ENCODE measurements at regions not wholly inside any gene's neighbourhood (a gene's known extent, or its start where the extent isn't known, plus 50 kb on each side); places are given as distances from the start of the nearest gene placed in this dataset.

- TF ChIP-seq CTCF (IDR thresholded peaks at IDR 0.05) (no peak), POLR2A (IDR thresholded peaks at IDR 0.05) (no peak), POLR2AphosphoS5 (IDR thresholded peaks at IDR 0.05) (no peak), EP300 (IDR thresholded peaks at IDR 0.05) (no peak)
These were observed 121.2 kb upstream of the GRIP1 start for GRCh38 chr12:66800046-66800445.
